ENCODE measurements at regions not wholly inside any gene's neighbourhood (a gene's known extent, or its start where the extent isn't known, plus 50 kb on each side); places are given as distances from the start of the nearest gene placed in this dataset.
"Not testable (repeated sequence)": the region's sequence is repeated elsewhere in the genome, so short reads cannot be mapped to it uniquely, and the experiment has no call there.

DNA sequence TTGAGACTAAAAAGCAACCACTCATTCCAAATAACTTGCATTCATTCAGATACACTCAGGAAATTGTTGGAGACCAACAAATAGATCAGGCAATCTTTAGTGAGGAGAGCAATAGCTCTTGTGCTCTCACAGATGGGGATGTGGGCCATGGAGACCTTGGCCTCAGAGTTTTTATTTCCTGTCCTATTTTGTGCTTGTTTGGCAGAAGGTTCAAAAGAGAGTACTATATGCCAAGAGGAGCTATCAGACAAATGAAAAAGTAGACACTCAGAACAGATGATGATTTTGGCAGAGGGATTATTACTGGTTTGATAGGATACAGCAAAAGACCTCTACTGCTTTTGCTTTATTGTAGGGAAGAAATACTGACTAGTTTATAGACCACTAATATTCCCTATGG, 230.2 kb downstream of the KCNE4 start:
- intact Hi-C loops (cut with DNase I; ENCODE audit: low total_unique reads) = no loop called here
- TF ChIP-seq, protein P1, sequence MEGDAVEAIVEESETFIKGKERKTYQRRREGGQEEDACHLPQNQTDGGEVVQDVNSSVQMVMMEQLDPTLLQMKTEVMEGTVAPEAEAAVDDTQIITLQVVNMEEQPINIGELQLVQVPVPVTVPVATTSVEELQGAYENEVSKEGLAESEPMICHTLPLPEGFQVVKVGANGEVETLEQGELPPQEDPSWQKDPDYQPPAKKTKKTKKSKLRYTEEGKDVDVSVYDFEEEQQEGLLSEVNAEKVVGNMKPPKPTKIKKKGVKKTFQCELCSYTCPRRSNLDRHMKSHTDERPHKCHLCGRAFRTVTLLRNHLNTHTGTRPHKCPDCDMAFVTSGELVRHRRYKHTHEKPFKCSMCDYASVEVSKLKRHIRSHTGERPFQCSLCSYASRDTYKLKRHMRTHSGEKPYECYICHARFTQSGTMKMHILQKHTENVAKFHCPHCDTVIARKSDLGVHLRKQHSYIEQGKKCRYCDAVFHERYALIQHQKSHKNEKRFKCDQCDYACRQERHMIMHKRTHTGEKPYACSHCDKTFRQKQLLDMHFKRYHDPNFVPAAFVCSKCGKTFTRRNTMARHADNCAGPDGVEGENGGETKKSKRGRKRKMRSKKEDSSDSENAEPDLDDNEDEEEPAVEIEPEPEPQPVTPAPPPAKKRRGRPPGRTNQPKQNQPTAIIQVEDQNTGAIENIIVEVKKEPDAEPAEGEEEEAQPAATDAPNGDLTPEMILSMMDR (IDR thresholded peaks at IDR 0.05) = no peak
- no peak for TF ChIP-seq POLR2A (IDR thresholded peaks at IDR 0.05)
- DNase-seq (ENCODE audit: low spot score in 2 of 2) = no peak
- no peak overlapping the region for H3K4me3 ChIP-seq (ENCODE audit: low read depth, poor library complexity, severe bottlenecking)

DNA sequence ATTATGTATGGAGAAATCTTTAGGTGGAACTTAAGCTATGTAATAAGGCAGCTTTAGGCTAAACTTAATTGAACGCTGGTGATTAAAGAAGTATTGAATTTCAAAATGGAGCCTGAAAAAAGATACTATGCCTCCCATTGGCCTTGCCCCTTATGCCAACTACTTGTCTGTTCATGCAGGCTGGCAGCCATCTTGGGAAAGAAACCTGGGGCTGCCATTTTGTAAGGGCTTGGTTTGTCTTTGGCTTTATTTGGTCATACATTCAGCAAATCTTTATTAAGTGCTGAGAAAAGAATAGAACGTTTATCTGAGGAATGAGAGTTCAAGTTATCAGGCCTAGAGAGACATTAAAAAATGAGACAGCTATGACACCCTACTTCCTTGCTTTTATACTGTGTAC, 231.3 kb downstream of the KCNE4 start:
- intact Hi-C loops (cut with DNase I; ENCODE audit: low total_unique reads) = no loop called here
- no peak overlapping the region for H3K4me3 ChIP-seq (ENCODE audit: low read depth, poor library complexity, severe bottlenecking)
- no peak for DNase-seq (ENCODE audit: low spot score in 2 of 2)
- TF ChIP-seq, protein P1 (IDR thresholded peaks at IDR 0.05) = no peak
- TF ChIP-seq POLR2A (IDR thresholded peaks at IDR 0.05) = no peak
- 81 to 89% methylated on average over 2 of the region's 2 CpGs for WGBS, 2 donors

DNA sequence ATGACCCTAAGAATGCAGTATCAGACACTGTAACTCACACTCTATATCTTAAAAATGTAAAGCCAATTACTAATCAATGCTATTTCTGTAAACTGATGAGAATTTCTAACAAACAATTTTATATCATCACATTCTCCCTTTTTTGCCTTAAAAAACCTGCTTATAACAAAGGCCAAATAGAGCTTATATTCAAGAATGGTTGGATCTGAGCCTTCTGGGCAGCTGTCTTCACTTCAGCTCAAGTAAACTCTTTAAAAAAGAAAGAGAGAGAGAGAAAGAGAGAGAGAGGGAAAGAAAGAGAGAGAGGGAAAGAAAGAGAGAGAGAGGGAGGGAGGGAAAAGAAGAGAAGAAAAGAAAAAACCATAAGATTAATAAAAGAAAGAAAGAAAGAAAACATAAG, 231.8 kb downstream of the KCNE4 start:
- intact Hi-C loops (cut with DNase I; ENCODE audit: low total_unique reads) = no loop called here
- no peak overlapping the region for H3K4me3 ChIP-seq (ENCODE audit: low read depth, poor library complexity, severe bottlenecking)
- TF ChIP-seq, protein P1 (IDR thresholded peaks at IDR 0.05) = no peak
- no peak for TF ChIP-seq POLR2A (IDR thresholded peaks at IDR 0.05)
- DNase-seq (ENCODE audit: low spot score in 2 of 2) = no peak

DNA sequence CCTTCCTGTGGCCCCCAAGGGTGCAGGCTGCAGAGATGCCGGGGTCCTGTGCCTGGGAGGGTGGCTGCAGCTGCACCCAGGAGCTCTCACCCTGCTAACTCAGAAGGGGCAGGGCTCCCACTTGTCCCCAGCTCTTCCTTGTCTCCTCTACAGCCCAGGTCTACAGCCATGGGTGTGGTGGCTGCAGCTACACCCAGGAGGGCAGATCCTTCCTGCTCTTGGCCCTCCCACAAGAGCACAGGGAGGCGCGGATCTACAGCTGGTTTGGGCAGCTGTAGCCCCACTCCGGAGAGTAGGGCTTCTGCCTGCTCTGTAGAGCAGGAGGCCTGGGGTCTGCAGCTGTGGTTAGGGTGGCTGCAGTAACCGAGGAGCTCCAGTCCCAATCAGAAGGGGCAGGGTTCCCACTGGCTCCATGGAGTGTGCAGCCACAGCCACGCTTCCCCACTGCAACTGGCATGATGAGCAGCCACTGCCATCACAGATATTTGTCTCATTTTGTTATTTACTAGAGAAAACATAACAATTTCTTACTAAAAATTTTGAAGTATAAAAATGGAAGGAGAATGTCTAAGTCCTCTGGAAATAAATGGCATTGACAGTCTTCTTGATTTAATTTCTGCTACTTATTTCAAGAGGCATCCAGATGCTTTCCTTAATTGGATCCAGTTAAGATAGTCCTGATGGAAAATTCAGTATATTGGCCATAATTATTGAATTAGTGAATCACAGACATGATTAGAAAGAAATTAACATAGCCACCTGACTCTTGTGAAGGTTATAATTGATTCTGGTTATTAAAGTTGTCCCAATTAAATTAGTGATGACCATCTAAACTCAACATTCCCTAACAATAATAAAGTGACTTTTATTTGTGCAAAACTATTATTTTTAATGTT, 233.6 kb downstream of the KCNE4 start:
- intact Hi-C loops (cut with DNase I; ENCODE audit: low total_unique reads) = no loop called here
- DNase-seq (ENCODE audit: low spot score in 2 of 2) = no peak
- TF ChIP-seq, protein P1 (IDR thresholded peaks at IDR 0.05) = no peak
- no peak for TF ChIP-seq POLR2A (IDR thresholded peaks at IDR 0.05)
- H3K4me3 ChIP-seq (ENCODE audit: low read depth, poor library complexity, severe bottlenecking) = no peak overlapping the region
- WGBS, 2 donors = 89 to 94% methylated on average over 6 of the region's 6 CpGs

DNA sequence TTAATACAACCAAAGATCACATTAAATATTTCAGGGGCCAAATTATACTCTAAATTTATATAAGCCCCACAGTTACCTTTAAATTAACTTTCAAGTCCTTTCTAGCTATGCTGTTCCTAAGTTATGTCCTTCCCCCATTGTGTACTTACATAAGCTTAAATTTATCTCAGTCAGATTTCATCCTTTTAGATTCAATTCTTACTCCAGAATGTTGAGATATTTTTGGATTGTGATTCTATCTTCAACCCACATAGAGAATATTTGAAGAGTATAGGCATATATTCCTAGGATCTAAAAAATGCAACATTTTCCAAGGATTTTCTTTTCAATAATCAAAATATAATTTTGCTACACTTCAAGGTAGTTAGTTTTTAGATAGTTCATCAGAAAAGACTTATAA, 242.8 kb downstream of the KCNE4 start:
- DNase-seq (ENCODE audit: low spot score in 2 of 2) = no peak
- TF ChIP-seq, protein P1 (IDR thresholded peaks at IDR 0.05) = no peak
- TF ChIP-seq POLR2A (IDR thresholded peaks at IDR 0.05) = no peak
- intact Hi-C loops (cut with DNase I; ENCODE audit: low total_unique reads) = no loop called here
- no peak overlapping the region for H3K4me3 ChIP-seq (ENCODE audit: low read depth, poor library complexity, severe bottlenecking)

DNA sequence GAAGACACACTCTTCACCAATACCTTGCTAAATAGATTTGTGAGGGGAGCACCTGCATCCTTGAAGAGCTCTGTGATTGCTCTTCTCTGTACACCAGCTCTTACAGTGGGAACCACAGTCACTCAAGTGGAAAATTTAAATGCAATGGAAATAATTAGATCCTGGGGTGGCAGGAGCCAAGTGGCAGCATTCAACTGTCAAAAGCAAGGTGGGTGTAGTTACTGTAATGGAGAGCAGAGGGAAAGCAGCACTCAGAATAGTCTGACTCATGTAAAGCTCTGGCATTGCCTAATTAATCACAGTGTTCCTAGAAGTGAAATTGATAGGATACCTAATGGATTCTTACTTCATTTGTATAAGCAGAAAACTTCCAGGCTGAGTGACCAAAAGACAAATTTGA, 245.8 kb downstream of the KCNE4 start:
- TF ChIP-seq POLR2A (IDR thresholded peaks at IDR 0.05) = no peak
- TF ChIP-seq, protein P1 (IDR thresholded peaks at IDR 0.05) = no peak
- no peak overlapping the region for H3K4me3 ChIP-seq (ENCODE audit: low read depth, poor library complexity, severe bottlenecking)
- intact Hi-C loops (cut with DNase I; ENCODE audit: low total_unique reads) = no loop called here
- no peak for DNase-seq (ENCODE audit: low spot score in 2 of 2)

DNA sequence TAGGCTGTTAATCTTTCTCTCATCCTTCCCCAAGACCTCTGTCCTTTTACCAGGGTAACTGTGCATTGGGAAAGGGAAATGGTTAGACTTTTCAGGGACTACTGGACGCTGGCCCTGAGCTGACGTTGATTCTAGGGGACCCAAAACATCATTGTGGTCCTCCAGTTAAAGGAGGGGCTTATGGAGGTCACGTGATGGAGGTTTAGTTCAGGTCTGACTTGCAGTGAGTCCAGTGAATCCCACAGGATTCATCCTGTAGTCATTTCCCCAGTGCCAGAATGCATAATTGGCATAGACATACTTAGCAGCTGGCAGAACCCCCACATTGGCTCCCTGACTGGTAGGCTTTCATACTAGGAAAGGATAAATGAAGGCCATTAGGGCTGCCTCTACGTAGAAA, 246.3 kb downstream of the KCNE4 start:
- H3K4me3 ChIP-seq (ENCODE audit: low read depth, poor library complexity, severe bottlenecking); DNase-seq (ENCODE audit: low spot score in 2 of 2); intact Hi-C loops (cut with DNase I; ENCODE audit: low total_unique reads): not testable (repeated sequence)
- WGBS, 2 donors = 78 to 84% methylated on average over 4 of the region's 4 CpGs
